ENCODE measurements at regions not wholly inside any gene's neighbourhood (a gene's known extent, or its start where the extent isn't known, plus 50 kb on each side); places are given as distances from the start of the nearest gene placed in this dataset.

- WGBS, 2 donors = 81 to 87% methylated on average over 14 of the region's 14 CpGs
- no peak overlapping the region for H3K27ac ChIP-seq
- DNase-seq (ENCODE audit: low spot score in 2 of 2) = no peak
- TF ChIP-seq CTCF (IDR thresholded peaks at IDR 0.05) (no peak), POLR2A (IDR thresholded peaks at IDR 0.05) (no peak), EP300 (IDR thresholded peaks at IDR 0.05) (no peak)
- H3K4me1 ChIP-seq = no peaks in the 10 kb centered on the region
- no peaks in the 10 kb centered on the region for H3K27me3 ChIP-seq
- no peaks in the 10 kb centered on the region for H3K36me3 ChIP-seq
- H3K9me3 ChIP-seq = peaks cover 0 to 9% (median 0%) of the 10 kb centered on the region in 4 donors
- H3K4me3 ChIP-seq = no peak overlapping the region
Observed at GRCh38 chr2:128526455-128526976, 207.8 kb upstream of the HS6ST1 start.

GRCh38 chr2:128528133-128528532, 209.5 kb upstream of the HS6ST1 start:
- TF ChIP-seq POLR2A (IDR thresholded peaks at IDR 0.05) = no peak
- no peaks in the 10 kb centered on the region for H3K4me1 ChIP-seq
- H3K4me3 ChIP-seq = no peak overlapping the region
- WGBS, 2 donors = 86 to 89% methylated on average over 5 of the region's 5 CpGs
- no peak for DNase-seq (ENCODE audit: low spot score in 2 of 2)
- H3K9me3 ChIP-seq = peaks cover 0 to 9% (median 0%) of the 10 kb centered on the region in 4 donors
- H3K36me3 ChIP-seq = no peaks in the 10 kb centered on the region
- H3K27ac ChIP-seq = no peak overlapping the region
- H3K27me3 ChIP-seq = no peaks in the 10 kb centered on the region

GRCh38 chr2:128530025-128530573, 211.4 kb upstream of the HS6ST1 start:
- no peak for DNase-seq (ENCODE audit: low spot score in 2 of 2)
- H3K9me3 ChIP-seq = no peaks in the 10 kb centered on the region
- no peaks in the 10 kb centered on the region for H3K27me3 ChIP-seq
- TF ChIP-seq EP300 (IDR thresholded peaks at IDR 0.05) (no peak), POLR2A (IDR thresholded peaks at IDR 0.05) (no peak)
- no peaks in the 10 kb centered on the region for H3K4me1 ChIP-seq
- H3K36me3 ChIP-seq = no peaks in the 10 kb centered on the region
- H3K27ac ChIP-seq = no peak overlapping the region
- H3K4me3 ChIP-seq = no peak overlapping the region
- 81 to 87% methylated on average over 4 of the region's 4 CpGs for WGBS, 2 donors

GRCh38 chr2:128531856-128532255, 213.2 kb upstream of the HS6ST1 start:
- H3K27ac ChIP-seq = no peak overlapping the region
- no peak for TF ChIP-seq EP300 (IDR thresholded peaks at IDR 0.05)
- TF ChIP-seq CTCF (IDR thresholded peaks at IDR 0.05) = no peak

GRCh38 chr2:128533101-128533500, 214.4 kb upstream of the HS6ST1 start:
- Histone ChIP-seq H3K4me1 (no peaks in the 10 kb centered on the region), H3K36me3 (no peaks in the 10 kb centered on the region), H3K9me3 (no peaks in the 10 kb centered on the region), H3K27me3 (no peaks in the 10 kb centered on the region), H3K27ac (no peak overlapping the region), H3K4me3 (no peak overlapping the region)
- WGBS, 2 donors = 20 to 43% methylated on average over 1 of the region's 1 CpG
- no peak for TF ChIP-seq CTCF (IDR thresholded peaks at IDR 0.05)
- no peak for TF ChIP-seq EP300 (IDR thresholded peaks at IDR 0.05)
- TF ChIP-seq POLR2A (IDR thresholded peaks at IDR 0.05) = no peak
- no peak for DNase-seq (ENCODE audit: low spot score in 2 of 2)

More at GRCh38 chr2:128531856-128532255, 213.2 kb upstream of the HS6ST1 start:
- H3K9me3 ChIP-seq = no peaks in the 10 kb centered on the region
- H3K4me3 ChIP-seq = no peak overlapping the region
- H3K27me3 ChIP-seq = no peaks in the 10 kb centered on the region
- no peaks in the 10 kb centered on the region for H3K4me1 ChIP-seq
- H3K36me3 ChIP-seq = no peaks in the 10 kb centered on the region
- no peak for DNase-seq (ENCODE audit: low spot score in 2 of 2)

GRCh38 chr2:128534688-128535392, 216.2 kb upstream of the HS6ST1 start:
- Histone ChIP-seq H3K4me1 (no peaks in the 10 kb centered on the region), H3K27ac (no peak overlapping the region), H3K36me3 (no peaks in the 10 kb centered on the region), H3K9me3 (no peaks in the 10 kb centered on the region), H3K4me3 (no peak overlapping the region), H3K27me3 (no peaks in the 10 kb centered on the region)
- TF ChIP-seq EP300 (IDR thresholded peaks at IDR 0.05) (no peak), CTCF (IDR thresholded peaks at IDR 0.05) (no peak), POLR2A (IDR thresholded peaks at IDR 0.05) (no peak)
- DNase-seq (ENCODE audit: low spot score in 2 of 2) = no peak
- 87 to 93% methylated on average over 4 of the region's 4 CpGs for WGBS, 2 donors
